ENCODE measurements at regions not wholly inside any gene's neighbourhood (a gene's known extent, or its start where the extent isn't known, plus 50 kb on each side); places are given as distances from the start of the nearest gene placed in this dataset.

DNA sequence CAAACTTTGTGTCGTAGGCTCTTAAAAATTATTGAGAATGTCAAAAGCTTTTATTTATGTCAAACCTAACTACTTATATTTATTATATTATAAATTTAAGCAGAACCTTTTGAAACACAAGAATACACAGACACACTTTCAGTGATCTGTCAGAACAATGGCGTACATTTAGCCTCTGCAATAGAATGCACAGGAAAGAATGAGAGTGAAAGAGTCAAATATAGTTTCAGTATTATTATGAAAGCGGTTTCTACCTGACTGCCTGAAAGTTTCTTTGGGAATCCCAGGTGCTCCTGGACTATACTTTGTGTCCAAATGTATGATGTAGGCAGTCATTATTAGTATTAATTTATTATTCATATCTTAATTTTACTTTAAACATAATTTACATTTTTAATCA lies 872.0 kb upstream of the AGA start:
- TF ChIP-seq GATA1 (IDR thresholded peaks at IDR 0.05; ENCODE audit: low read depth, low read length) (no peak), POLR2A (IDR thresholded peaks at IDR 0.05; ENCODE audit: low read length) (no peak)

Data from erythroblast (primary cell).